ENCODE measurements at regions not wholly inside any gene's neighbourhood (a gene's known extent, or its start where the extent isn't known, plus 50 kb on each side); places are given as distances from the start of the nearest gene placed in this dataset.

GRCh38 chr5:5588887-5589826, 166.7 kb downstream of the ICE1 start:
- H3K36me3 ChIP-seq, result no peaks in the 10 kb centered on the region
- H3K27ac ChIP-seq, result peak overlapping the region; percentile 92
- H3K4me3 ChIP-seq (ENCODE audit: low read depth, low read length), result no peak overlapping the region
- peaks cover 3% of the 10 kb centered on the region for H3K9me3 ChIP-seq (ENCODE audit: severe bottlenecking)
- DNase-seq, result peak; percentile 41
- TF ChIP-seq, protein P1, sequence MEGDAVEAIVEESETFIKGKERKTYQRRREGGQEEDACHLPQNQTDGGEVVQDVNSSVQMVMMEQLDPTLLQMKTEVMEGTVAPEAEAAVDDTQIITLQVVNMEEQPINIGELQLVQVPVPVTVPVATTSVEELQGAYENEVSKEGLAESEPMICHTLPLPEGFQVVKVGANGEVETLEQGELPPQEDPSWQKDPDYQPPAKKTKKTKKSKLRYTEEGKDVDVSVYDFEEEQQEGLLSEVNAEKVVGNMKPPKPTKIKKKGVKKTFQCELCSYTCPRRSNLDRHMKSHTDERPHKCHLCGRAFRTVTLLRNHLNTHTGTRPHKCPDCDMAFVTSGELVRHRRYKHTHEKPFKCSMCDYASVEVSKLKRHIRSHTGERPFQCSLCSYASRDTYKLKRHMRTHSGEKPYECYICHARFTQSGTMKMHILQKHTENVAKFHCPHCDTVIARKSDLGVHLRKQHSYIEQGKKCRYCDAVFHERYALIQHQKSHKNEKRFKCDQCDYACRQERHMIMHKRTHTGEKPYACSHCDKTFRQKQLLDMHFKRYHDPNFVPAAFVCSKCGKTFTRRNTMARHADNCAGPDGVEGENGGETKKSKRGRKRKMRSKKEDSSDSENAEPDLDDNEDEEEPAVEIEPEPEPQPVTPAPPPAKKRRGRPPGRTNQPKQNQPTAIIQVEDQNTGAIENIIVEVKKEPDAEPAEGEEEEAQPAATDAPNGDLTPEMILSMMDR (IDR thresholded peaks at IDR 0.05; ENCODE audit: low read depth, low read length), result no peak
- no peaks in the 10 kb centered on the region for H3K27me3 ChIP-seq (ENCODE audit: insufficient read depth, low read depth, severe bottlenecking)

GRCh38 chr5:5588386-5588785, 165.9 kb downstream of the ICE1 start:
- H3K36me3 ChIP-seq, result no peaks in the 10 kb centered on the region
- peak overlapping the region; percentile 92 for H3K27ac ChIP-seq
- TF ChIP-seq, protein P1 (IDR thresholded peaks at IDR 0.05; ENCODE audit: low read depth, low read length), result no peak
- H3K9me3 ChIP-seq (ENCODE audit: severe bottlenecking), result peaks cover 3% of the 10 kb centered on the region
- DNase-seq, result peak; percentile 71
- no peaks in the 10 kb centered on the region for H3K27me3 ChIP-seq (ENCODE audit: insufficient read depth, low read depth, severe bottlenecking)
- no peak overlapping the region for H3K4me3 ChIP-seq (ENCODE audit: low read depth, low read length)

- Histone ChIP-seq H3K36me3 (no peaks in the 10 kb centered on the region), H3K9me3 (ENCODE audit: severe bottlenecking) (peaks cover 3% of the 10 kb centered on the region), H3K4me3 (ENCODE audit: low read depth, low read length) (no peak overlapping the region), H3K27me3 (ENCODE audit: insufficient read depth, low read depth, severe bottlenecking) (no peaks in the 10 kb centered on the region), H3K27ac (peak overlapping the region; percentile 92)
- TF ChIP-seq, protein P1 (IDR thresholded peaks at IDR 0.05; ENCODE audit: low read depth, low read length), result no peak
- no peak for DNase-seq
Observed at GRCh38 chr5:5587474-5587873, 165.0 kb downstream of the ICE1 start.

- peak overlapping the region; percentile 92 for H3K27ac ChIP-seq
- H3K27me3 ChIP-seq (ENCODE audit: insufficient read depth, low read depth, severe bottlenecking), result no peaks in the 10 kb centered on the region
- H3K4me3 ChIP-seq (ENCODE audit: low read depth, low read length), result no peak overlapping the region
- no peaks in the 10 kb centered on the region for H3K36me3 ChIP-seq
- TF ChIP-seq, protein P1 (IDR thresholded peaks at IDR 0.05; ENCODE audit: low read depth, low read length), result no peak
- no peak for DNase-seq
- H3K9me3 ChIP-seq (ENCODE audit: severe bottlenecking), result peaks cover 3% of the 10 kb centered on the region
Observed at GRCh38 chr5:5586721-5587120, 164.2 kb downstream of the ICE1 start.

- DNase-seq, result peak; percentile 95
- Histone ChIP-seq H3K4me3 (ENCODE audit: low read depth, low read length) (no peak overlapping the region), H3K9me3 (ENCODE audit: severe bottlenecking) (peaks cover 3% of the 10 kb centered on the region), H3K36me3 (no peaks in the 10 kb centered on the region), H3K27me3 (ENCODE audit: insufficient read depth, low read depth, severe bottlenecking) (no peaks in the 10 kb centered on the region), H3K27ac (peak overlapping the region; percentile 92)
- TF ChIP-seq, protein P1 (IDR thresholded peaks at IDR 0.05; ENCODE audit: low read depth, low read length), result no peak
Observed at GRCh38 chr5:5585751-5586341, 163.4 kb downstream of the ICE1 start.
